Stomach smooth muscle (tissue), 2 donors: ENCODE measurements at regions not wholly inside any gene's neighbourhood (a gene's known extent, or its start where the extent isn't known, plus 50 kb on each side); places are given as distances from the start of the nearest gene placed in this dataset.

Experiments used
- H3K27ac ChIP-seq: one replicate; pipeline ENCODE4 v1.7.0; 2013; ENCODE audit warnings: mild to moderate bottlenecking, low read length, inconsistent platforms
- H3K27me3 ChIP-seq, 2 donors: one replicate each; pipeline ENCODE4 v1.7.0; 2013; ENCODE audit warnings: low read length in 2 of 2; ENCODE audit not compliant: insufficient read depth in 2 of 2, control insufficient read depth in 1 of 2
- H3K36me3 ChIP-seq, 2 donors: one replicate each; pipeline ENCODE4 v1.7.0; 2013; ENCODE audit warnings: low read length in 2 of 2; ENCODE audit not compliant: control insufficient read depth in 2 of 2, insufficient read depth in 2 of 2
- H3K4me1 ChIP-seq: one replicate; pipeline ENCODE4 v1.7.0; 2013; ENCODE audit warnings: low read length; ENCODE audit not compliant: control insufficient read depth, insufficient read depth
- H3K4me3 ChIP-seq, 2 donors: one replicate each; pipeline ENCODE4 v1.7.0; 2013; ENCODE audit warnings: low read length in 2 of 2
- H3K9ac ChIP-seq, 2 donors: one replicate each; pipeline ENCODE4 v1.7.0; 2013; ENCODE audit warnings: low read length in 2 of 2, mild to moderate bottlenecking in 1 of 2
- H3K9me3 ChIP-seq, 2 donors: one replicate each; pipeline ENCODE4 v1.7.0; 2013; ENCODE audit warnings: low read length in 2 of 2; ENCODE audit not compliant: control insufficient read depth in 2 of 2
- donor health status: healthy.
- donor health status: Pancreatic carcinoma.

GRCh38 chr6:14275493-14275851 is 157.9 kb downstream of the CD83 start:
- H3K4me1 ChIP-seq = peaks cover 11% of the 10 kb centered on the region
- H3K27ac ChIP-seq = no peak overlapping the region
- peaks cover 0 to 10% of the 10 kb centered on the region in 2 donors for H3K9me3 ChIP-seq
- H3K36me3 ChIP-seq = no peaks in the 10 kb centered on the region
- H3K9ac ChIP-seq = no peak overlapping the region
- no peak overlapping the region for H3K4me3 ChIP-seq
- H3K27me3 ChIP-seq = peaks cover 0 to 2% of the 10 kb centered on the region in 2 donors

GRCh38 chr6:14276071-14276470 is 158.5 kb downstream of the CD83 start:
- Histone ChIP-seq H3K27ac (no peak overlapping the region), H3K4me1 (peaks cover 11% of the 10 kb centered on the region), H3K9me3 (peaks cover 0 to 10% of the 10 kb centered on the region in 2 donors), H3K36me3 (no peaks in the 10 kb centered on the region), H3K4me3 (no peak overlapping the region), H3K27me3 (peaks cover 0 to 2% of the 10 kb centered on the region in 2 donors), H3K9ac (no peak overlapping the region)

- Histone ChIP-seq H3K27ac (no peak overlapping the region), H3K27me3 (peaks cover 0 to 2% of the 10 kb centered on the region in 2 donors), H3K9ac (no peak overlapping the region), H3K36me3 (no peaks in the 10 kb centered on the region), H3K4me1 (peaks cover 11% of the 10 kb centered on the region), H3K9me3 (peaks cover 0 to 10% of the 10 kb centered on the region in 2 donors), H3K4me3 (no peak overlapping the region)
Observed at GRCh38 chr6:14276667-14277404, 159.3 kb downstream of the CD83 start.

GRCh38 chr6:14277405-14277930 is 159.9 kb downstream of the CD83 start:
- Histone ChIP-seq H3K27me3 (peaks cover 0 to 2% of the 10 kb centered on the region in 2 donors), H3K4me3 (no peak overlapping the region), H3K9me3 (peaks cover 0 to 10% of the 10 kb centered on the region in 2 donors), H3K9ac (no peak overlapping the region), H3K4me1 (peaks cover 11% of the 10 kb centered on the region), H3K36me3 (no peaks in the 10 kb centered on the region), H3K27ac (no peak overlapping the region)

GRCh38 chr6:14278006-14278405 is 160.4 kb downstream of the CD83 start:
- no peak overlapping the region for H3K27ac ChIP-seq
- peaks cover 0 to 6% of the 10 kb centered on the region in 2 donors for H3K9me3 ChIP-seq
- H3K36me3 ChIP-seq = no peaks in the 10 kb centered on the region
- no peak overlapping the region for H3K9ac ChIP-seq
- H3K4me3 ChIP-seq = no peak overlapping the region
- peaks cover 11% of the 10 kb centered on the region for H3K4me1 ChIP-seq
- peaks cover 0 to 2% of the 10 kb centered on the region in 2 donors for H3K27me3 ChIP-seq

- no peak overlapping the region for H3K27ac ChIP-seq
- no peaks in the 10 kb centered on the region for H3K36me3 ChIP-seq
- peaks cover 0 to 2% of the 10 kb centered on the region in 2 donors for H3K27me3 ChIP-seq
- H3K9ac ChIP-seq = no peak overlapping the region
- H3K9me3 ChIP-seq = peaks cover 0 to 6% of the 10 kb centered on the region in 2 donors
- H3K4me1 ChIP-seq = peaks cover 11% of the 10 kb centered on the region
- H3K4me3 ChIP-seq = no peak overlapping the region
Observed at GRCh38 chr6:14278446-14278845, 160.9 kb downstream of the CD83 start.

- no peak overlapping the region for H3K27ac ChIP-seq
- no peak overlapping the region for H3K4me3 ChIP-seq
- no peaks in the 10 kb centered on the region for H3K36me3 ChIP-seq
Observed at GRCh38 chr6:14280006-14280510, 162.5 kb downstream of the CD83 start.

GRCh38 chr6:14280766-14281293 is 163.3 kb downstream of the CD83 start:
- H3K4me3 ChIP-seq = no peak overlapping the region
- no peak overlapping the region for H3K27ac ChIP-seq
- no peak overlapping the region for H3K9ac ChIP-seq
- H3K4me1 ChIP-seq = peaks cover 4% of the 10 kb centered on the region
- H3K27me3 ChIP-seq = peaks cover 0 to 2% of the 10 kb centered on the region in 2 donors
- H3K36me3 ChIP-seq = no peaks in the 10 kb centered on the region
- H3K9me3 ChIP-seq = peaks cover 0 to 6% of the 10 kb centered on the region in 2 donors

More at GRCh38 chr6:14280006-14280510, 162.5 kb downstream of the CD83 start:
- peaks cover 0 to 2% of the 10 kb centered on the region in 2 donors for H3K27me3 ChIP-seq
- H3K4me1 ChIP-seq = peaks cover 11% of the 10 kb centered on the region
- H3K9ac ChIP-seq = no peak overlapping the region
- peaks cover 0 to 6% of the 10 kb centered on the region in 2 donors for H3K9me3 ChIP-seq

GRCh38 chr6:14281811-14282660 is 164.5 kb downstream of the CD83 start:
- Histone ChIP-seq H3K9me3 (peaks cover 0 to 6% of the 10 kb centered on the region in 2 donors), H3K36me3 (no peaks in the 10 kb centered on the region), H3K4me1 (no peaks in the 10 kb centered on the region), H3K27ac (no peak overlapping the region), H3K9ac (no peak overlapping the region), H3K27me3 (peaks cover 0 to 2% of the 10 kb centered on the region in 2 donors), H3K4me3 (no peak overlapping the region)

- Histone ChIP-seq H3K4me3 (no peak overlapping the region), H3K27ac (no peak overlapping the region), H3K4me1 (no peaks in the 10 kb centered on the region)
Observed at GRCh38 chr6:14282854-14283505, 165.4 kb downstream of the CD83 start.

More at GRCh38 chr6:14282854-14283505, 165.4 kb downstream of the CD83 start:
- Histone ChIP-seq H3K36me3 (no peaks in the 10 kb centered on the region), H3K9ac (no peak overlapping the region), H3K27me3 (no peaks in the 10 kb centered on the region), H3K9me3 (peaks cover 0 to 6% of the 10 kb centered on the region in 2 donors)
